ENCODE measurements at regions not wholly inside any gene's neighbourhood (a gene's known extent, or its start where the extent isn't known, plus 50 kb on each side); places are given as distances from the start of the nearest gene placed in this dataset.

GRCh38 chr6:143592335-143592734 is 80.8 kb upstream of the FUCA2 start:
- DNase-seq: no peak

GRCh38 chr6:143591441-143591840 is 79.9 kb upstream of the FUCA2 start:
- DNase-seq: no peak

- DNase-seq: no peak
Observed at GRCh38 chr6:143589162-143589561, 77.6 kb upstream of the FUCA2 start.

GRCh38 chr6:143586557-143586956 is 75.0 kb upstream of the FUCA2 start:
- no peak for DNase-seq

GRCh38 chr6:143585716-143586115 is 74.2 kb upstream of the FUCA2 start:
- no peak for DNase-seq

GRCh38 chr6:143585241-143585640 is 73.7 kb upstream of the FUCA2 start:
- no peak for DNase-seq

- DNase-seq: no peak
Observed at GRCh38 chr6:143583542-143584327, 72.2 kb upstream of the FUCA2 start.

- DNase-seq: no peak
Observed at GRCh38 chr6:143581835-143582480, 70.4 kb upstream of the FUCA2 start.

- no peak for DNase-seq
Observed at GRCh38 chr6:143579703-143580102, 68.2 kb upstream of the FUCA2 start.

GRCh38 chr6:143578054-143578453 is 66.5 kb upstream of the FUCA2 start:
- DNase-seq: no peak

GRCh38 chr6:143575901-143576426 is 64.4 kb upstream of the FUCA2 start:
- no peak for DNase-seq

- DNase-seq: peak; percentile 62
Observed at GRCh38 chr6:143575440-143575839, 63.9 kb upstream of the FUCA2 start.

GRCh38 chr6:143570147-143570853 is 58.8 kb upstream of the FUCA2 start:
- no peak for DNase-seq

GRCh38 chr6:143569040-143569439 is 57.5 kb upstream of the FUCA2 start:
- DNase-seq: no peak

GRCh38 chr6:143564484-143565017 is 53.0 kb upstream of the FUCA2 start:
- DNase-seq: no peak

- DNase-seq: no peak
Observed at GRCh38 chr6:143562143-143562542, 50.6 kb upstream of the FUCA2 start.
